HepG2 (cell line): ENCODE measurements at regions not wholly inside any gene's neighbourhood (a gene's known extent, or its start where the extent isn't known, plus 50 kb on each side); places are given as distances from the start of the nearest gene placed in this dataset.

Experiments used
- ADNP ChIP-seq: sonication (generic); formaldehyde crosslinking; IDR thresholded peaks from 2 replicates; pipeline ENCODE4 v1.4.0; 2020; ENCODE audit warnings: missing genetic modification reagents
- AHR ChIP-seq: IDR thresholded peaks from 2 replicates; pipeline ENCODE4 v1.6.1; 2018; ENCODE audit warnings: missing genetic modification reagents, missing compliant biosample characterization
- DPF2 ChIP-seq: sonication (generic); formaldehyde crosslinking; IDR thresholded peaks from 2 replicates; pipeline ENCODE4 v1.4.0; 2020; ENCODE audit warnings: mild to moderate bottlenecking, low read depth, missing genetic modification reagents, borderline replicate concordance
- HDAC1 ChIP-seq: sonication (generic); formaldehyde crosslinking; IDR thresholded peaks from 2 replicates; pipeline ENCODE4 v1.5.1; 2020; ENCODE audit warnings: mild to moderate bottlenecking, missing genetic modification reagents
- ISX ChIP-seq: sonication (generic); formaldehyde crosslinking; conservative IDR thresholded peaks from 2 replicates; pipeline ENCODE4 v1.5.0; 2020; ENCODE audit warnings: missing genetic modification reagents
- MED13 ChIP-seq: sonication (generic); formaldehyde crosslinking; IDR thresholded peaks from 2 replicates; pipeline ENCODE4 v1.5.0; 2020; ENCODE audit warnings: missing genetic modification reagents
- STAG1 ChIP-seq: sonication (generic); formaldehyde crosslinking; IDR thresholded peaks from 2 replicates; pipeline ENCODE4 v1.4.0; 2020; ENCODE audit warnings: missing genetic modification reagents
- TFE3 ChIP-seq: IDR thresholded peaks from 2 replicates; pipeline ENCODE4 v1.6.1; 2016
- U2AF1 ChIP-seq: fragments of 200-400 bp; formaldehyde crosslinking; optimal IDR thresholded peaks from 2 replicates; pipeline ENCODE3; 2017; ENCODE audit warnings: mild to moderate bottlenecking, low read depth, low read length
- WIZ ChIP-seq: sonication (generic); formaldehyde crosslinking; IDR thresholded peaks from 2 replicates; pipeline ENCODE4 v1.5.1; 2020; ENCODE audit warnings: mild to moderate bottlenecking, missing genetic modification reagents
- ZBTB7A ChIP-seq: sonication (generic); formaldehyde crosslinking; IDR thresholded peaks from 2 replicates; pipeline ENCODE4 v1.8.0; 2022; ENCODE audit warnings: mild to moderate bottlenecking, missing genetic modification reagents
- ZFY ChIP-seq: sonication (generic); formaldehyde crosslinking; IDR thresholded peaks from 2 replicates; pipeline ENCODE4 v1.4.0; 2020; ENCODE audit warnings: missing genetic modification reagents
- ZNF224 ChIP-seq: sonication (generic); formaldehyde crosslinking; IDR thresholded peaks from 2 replicates; pipeline ENCODE4 v1.5.0; 2020; ENCODE audit warnings: mild to moderate bottlenecking, missing genetic modification reagents
- ZNF362 ChIP-seq: sonication (generic); formaldehyde crosslinking; IDR thresholded peaks from 2 replicates; pipeline ENCODE4 v1.4.0; 2020; ENCODE audit warnings: missing genetic modification reagents, mild to moderate bottlenecking, borderline replicate concordance
- ZNF446 ChIP-seq: sonication (generic); formaldehyde crosslinking; IDR thresholded peaks from 2 replicates; pipeline ENCODE4 v1.5.0; 2020; ENCODE audit warnings: mild to moderate bottlenecking, missing genetic modification reagents
- ZNF629 ChIP-seq: sonication (generic); formaldehyde crosslinking; conservative IDR thresholded peaks from 2 replicates; pipeline ENCODE4 v1.5.0; 2020; ENCODE audit warnings: missing genetic modification reagents
- TF ChIP-seq, protein P1 (sequence below): IDR thresholded peaks from 2 replicates; pipeline ENCODE4 v1.6.1; 2018; ENCODE audit warnings: missing genetic modification reagents, mild to moderate bottlenecking, missing compliant biosample characterization
- TF ChIP-seq, protein P2 (sequence below): IDR thresholded peaks from 2 replicates; pipeline ENCODE4 v1.6.1; 2016; ENCODE audit warnings: missing compliant biosample characterization, missing genetic modification reagents, borderline replicate concordance
- TF ChIP-seq, protein P3 (sequence below): sonication (generic); formaldehyde crosslinking; IDR thresholded peaks from 2 replicates; pipeline ENCODE4 v1.5.0; 2020; ENCODE audit warnings: missing genetic modification reagents
- TF ChIP-seq, protein P4 (sequence below): sonication (generic); formaldehyde crosslinking; IDR thresholded peaks from 2 replicates; pipeline ENCODE4 v1.4.0; 2020; ENCODE audit warnings: missing genetic modification reagents, borderline replicate concordance

DNA sequence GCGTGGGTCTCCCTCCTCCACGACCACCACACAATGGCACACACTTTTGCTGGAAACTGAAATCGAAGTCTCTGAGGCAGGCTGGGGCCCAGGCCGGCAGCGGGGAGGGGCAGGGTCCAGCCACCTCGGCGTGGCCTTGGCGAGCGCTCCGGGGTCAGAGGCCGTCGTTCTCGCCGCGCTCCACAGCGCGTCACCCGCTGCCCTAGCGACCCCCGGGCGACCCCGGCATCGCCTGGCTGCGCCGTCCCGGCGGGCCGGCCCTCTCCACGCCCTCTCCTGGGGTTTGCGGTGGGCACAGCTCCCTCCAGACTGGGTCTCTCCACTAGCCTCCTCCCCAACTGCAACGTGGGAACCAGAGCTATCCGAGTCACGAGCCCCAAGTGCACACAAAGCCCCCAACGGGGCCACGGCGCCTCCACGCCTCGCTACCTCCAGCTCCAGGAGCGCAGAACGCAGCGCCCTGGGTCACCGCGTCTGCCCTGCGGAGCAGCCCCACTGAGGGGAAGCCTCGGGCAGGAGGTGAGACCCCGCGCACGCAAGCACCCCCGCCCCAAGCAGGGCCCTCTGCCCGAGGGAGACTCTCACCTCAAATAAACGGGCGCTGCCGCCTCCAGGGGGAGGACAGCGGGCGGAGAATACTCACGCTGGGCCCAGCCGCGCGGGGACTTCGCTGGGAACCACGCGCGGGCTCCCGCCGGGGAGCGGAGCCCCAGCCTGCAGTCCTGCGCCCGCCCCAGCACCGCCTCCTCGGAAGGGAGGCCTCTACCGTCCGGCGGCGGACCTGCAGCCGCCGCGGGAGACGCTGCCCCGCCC lies 134.0 kb upstream of the BARHL2 start (continued):
- no peak for TF ChIP-seq U2AF1
- no peak for TF ChIP-seq ZNF629 (CRISPR knock-in tag)
- peak; percentile 80 for TF ChIP-seq HDAC1 (CRISPR knock-in tag)
- no peak; the same call in 1 of the 2 replicates for TF ChIP-seq AHR (CRISPR knock-in tag)
- peak; percentile 72; the same call in 1 of the 2 replicates for TF ChIP-seq ZBTB7A (CRISPR knock-in tag)
- no peak for TF ChIP-seq STAG1 (CRISPR knock-in tag)
- TF ChIP-seq MED13 (CRISPR knock-in tag) = peak; percentile 31; the same call in 1 of the 2 replicates
- TF ChIP-seq WIZ = peak; percentile 67; the same call in 1 of the 2 replicates
- TF ChIP-seq, protein P1, sequence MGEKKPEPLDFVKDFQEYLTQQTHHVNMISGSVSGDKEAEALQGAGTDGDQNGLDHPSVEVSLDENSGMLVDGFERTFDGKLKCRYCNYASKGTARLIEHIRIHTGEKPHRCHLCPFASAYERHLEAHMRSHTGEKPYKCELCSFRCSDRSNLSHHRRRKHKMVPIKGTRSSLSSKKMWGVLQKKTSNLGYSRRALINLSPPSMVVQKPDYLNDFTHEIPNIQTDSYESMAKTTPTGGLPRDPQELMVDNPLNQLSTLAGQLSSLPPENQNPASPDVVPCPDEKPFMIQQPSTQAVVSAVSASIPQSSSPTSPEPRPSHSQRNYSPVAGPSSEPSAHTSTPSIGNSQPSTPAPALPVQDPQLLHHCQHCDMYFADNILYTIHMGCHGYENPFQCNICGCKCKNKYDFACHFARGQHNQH = 0 out of 2 replicates have a peak, but pooled peaks have one; percentile 28
- TF ChIP-seq, protein P2, sequence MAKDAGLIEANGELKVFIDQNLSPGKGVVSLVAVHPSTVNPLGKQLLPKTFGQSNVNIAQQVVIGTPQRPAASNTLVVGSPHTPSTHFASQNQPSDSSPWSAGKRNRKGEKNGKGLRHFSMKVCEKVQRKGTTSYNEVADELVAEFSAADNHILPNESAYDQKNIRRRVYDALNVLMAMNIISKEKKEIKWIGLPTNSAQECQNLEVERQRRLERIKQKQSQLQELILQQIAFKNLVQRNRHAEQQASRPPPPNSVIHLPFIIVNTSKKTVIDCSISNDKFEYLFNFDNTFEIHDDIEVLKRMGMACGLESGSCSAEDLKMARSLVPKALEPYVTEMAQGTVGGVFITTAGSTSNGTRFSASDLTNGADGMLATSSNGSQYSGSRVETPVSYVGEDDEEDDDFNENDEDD = peak; percentile 37
- no peak for TF ChIP-seq DPF2
- no peak for TF ChIP-seq ZNF362 (CRISPR knock-in tag)
- peak; percentile 81 for TF ChIP-seq ZFY (CRISPR knock-in tag)
- TF ChIP-seq, protein P3, sequence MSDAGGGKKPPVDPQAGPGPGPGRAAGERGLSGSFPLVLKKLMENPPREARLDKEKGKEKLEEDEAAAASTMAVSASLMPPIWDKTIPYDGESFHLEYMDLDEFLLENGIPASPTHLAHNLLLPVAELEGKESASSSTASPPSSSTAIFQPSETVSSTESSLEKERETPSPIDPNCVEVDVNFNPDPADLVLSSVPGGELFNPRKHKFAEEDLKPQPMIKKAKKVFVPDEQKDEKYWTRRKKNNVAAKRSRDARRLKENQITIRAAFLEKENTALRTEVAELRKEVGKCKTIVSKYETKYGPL (CRISPR knock-in tag) = no peak
- no peak for TF ChIP-seq ZNF224 (CRISPR knock-in tag)
- TF ChIP-seq, protein P4, sequence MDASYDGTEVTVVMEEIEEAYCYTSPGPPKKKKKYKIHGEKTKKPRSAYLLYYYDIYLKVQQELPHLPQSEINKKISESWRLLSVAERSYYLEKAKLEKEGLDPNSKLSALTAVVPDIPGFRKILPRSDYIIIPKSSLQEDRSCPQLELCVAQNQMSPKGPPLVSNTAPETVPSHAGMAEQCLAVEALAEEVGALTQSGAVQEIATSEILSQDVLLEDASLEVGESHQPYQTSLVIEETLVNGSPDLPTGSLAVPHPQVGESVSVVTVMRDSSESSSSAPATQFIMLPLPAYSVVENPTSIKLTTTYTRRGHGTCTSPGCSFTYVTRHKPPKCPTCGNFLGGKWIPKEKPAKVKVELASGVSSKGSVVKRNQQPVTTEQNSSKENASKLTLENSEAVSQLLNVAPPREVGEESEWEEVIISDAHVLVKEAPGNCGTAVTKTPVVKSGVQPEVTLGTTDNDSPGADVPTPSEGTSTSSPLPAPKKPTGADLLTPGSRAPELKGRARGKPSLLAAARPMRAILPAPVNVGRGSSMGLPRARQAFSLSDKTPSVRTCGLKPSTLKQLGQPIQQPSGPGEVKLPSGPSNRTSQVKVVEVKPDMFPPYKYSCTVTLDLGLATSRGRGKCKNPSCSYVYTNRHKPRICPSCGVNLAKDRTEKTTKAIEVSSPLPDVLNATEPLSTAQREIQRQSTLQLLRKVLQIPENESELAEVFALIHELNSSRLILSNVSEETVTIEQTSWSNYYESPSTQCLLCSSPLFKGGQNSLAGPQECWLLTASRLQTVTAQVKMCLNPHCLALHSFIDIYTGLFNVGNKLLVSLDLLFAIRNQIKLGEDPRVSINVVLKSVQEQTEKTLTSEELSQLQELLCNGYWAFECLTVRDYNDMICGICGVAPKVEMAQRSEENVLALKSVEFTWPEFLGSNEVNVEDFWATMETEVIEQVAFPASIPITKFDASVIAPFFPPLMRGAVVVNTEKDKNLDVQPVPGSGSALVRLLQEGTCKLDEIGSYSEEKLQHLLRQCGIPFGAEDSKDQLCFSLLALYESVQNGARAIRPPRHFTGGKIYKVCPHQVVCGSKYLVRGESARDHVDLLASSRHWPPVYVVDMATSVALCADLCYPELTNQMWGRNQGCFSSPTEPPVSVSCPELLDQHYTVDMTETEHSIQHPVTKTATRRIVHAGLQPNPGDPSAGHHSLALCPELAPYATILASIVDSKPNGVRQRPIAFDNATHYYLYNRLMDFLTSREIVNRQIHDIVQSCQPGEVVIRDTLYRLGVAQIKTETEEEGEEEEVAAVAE (CRISPR knock-in tag) = 0 out of 2 replicates have a peak, but pooled peaks have one; percentile 49
- no peak for TF ChIP-seq ZNF446 (CRISPR knock-in tag)
- TF ChIP-seq ADNP = no peak
- TF ChIP-seq TFE3 = no peak
- no peak for TF ChIP-seq ISX (CRISPR knock-in tag)
